ENCODE measurements at regions not wholly inside any gene's neighbourhood (a gene's known extent, or its start where the extent isn't known, plus 50 kb on each side); places are given as distances from the start of the nearest gene placed in this dataset.

DNA sequence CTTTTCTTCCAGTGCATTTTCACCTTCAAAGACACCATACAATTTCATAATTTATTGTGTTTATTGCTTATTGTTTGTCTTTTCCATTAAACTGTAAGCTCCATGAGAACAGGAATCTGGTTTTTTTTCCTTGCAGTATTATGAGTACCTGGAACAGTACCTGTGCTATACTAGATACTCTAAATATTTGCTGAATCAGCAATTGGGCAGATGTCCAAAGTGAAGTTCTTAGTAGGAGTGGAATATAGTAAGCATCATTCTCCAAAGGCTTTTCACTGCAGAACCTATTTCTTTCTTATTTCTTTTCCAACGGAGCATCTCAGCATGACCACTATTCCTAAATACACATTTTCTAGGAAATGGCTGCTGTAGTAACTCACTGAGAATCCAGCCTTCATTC lies 269.0 kb upstream of the CCL2 start:
- TF ChIP-seq GABPA (IDR thresholded peaks at IDR 0.05 in 1 of 2, conservative IDR thresholded peaks at IDR 0.05 in 1 of 2) (no peak), YY1 (IDR thresholded peaks at IDR 0.05) (no peak), EGR1 (IDR thresholded peaks at IDR 0.05; ENCODE audit: low read depth in 2 of 2) (no peak), HNF4G (IDR thresholded peaks at IDR 0.05) (no peak), TAF1 (conservative IDR thresholded peaks at IDR 0.05) (no peak), RXRA (IDR thresholded peaks at IDR 0.05) (no peak), HNF4A (conservative IDR thresholded peaks at IDR 0.05) (no peak)
- TF ChIP-seq, protein P1, sequence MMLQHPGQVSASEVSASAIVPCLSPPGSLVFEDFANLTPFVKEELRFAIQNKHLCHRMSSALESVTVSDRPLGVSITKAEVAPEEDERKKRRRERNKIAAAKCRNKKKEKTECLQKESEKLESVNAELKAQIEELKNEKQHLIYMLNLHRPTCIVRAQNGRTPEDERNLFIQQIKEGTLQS (IDR thresholded peaks at IDR 0.05) = no peak
- TF ChIP-seq, protein P2, sequence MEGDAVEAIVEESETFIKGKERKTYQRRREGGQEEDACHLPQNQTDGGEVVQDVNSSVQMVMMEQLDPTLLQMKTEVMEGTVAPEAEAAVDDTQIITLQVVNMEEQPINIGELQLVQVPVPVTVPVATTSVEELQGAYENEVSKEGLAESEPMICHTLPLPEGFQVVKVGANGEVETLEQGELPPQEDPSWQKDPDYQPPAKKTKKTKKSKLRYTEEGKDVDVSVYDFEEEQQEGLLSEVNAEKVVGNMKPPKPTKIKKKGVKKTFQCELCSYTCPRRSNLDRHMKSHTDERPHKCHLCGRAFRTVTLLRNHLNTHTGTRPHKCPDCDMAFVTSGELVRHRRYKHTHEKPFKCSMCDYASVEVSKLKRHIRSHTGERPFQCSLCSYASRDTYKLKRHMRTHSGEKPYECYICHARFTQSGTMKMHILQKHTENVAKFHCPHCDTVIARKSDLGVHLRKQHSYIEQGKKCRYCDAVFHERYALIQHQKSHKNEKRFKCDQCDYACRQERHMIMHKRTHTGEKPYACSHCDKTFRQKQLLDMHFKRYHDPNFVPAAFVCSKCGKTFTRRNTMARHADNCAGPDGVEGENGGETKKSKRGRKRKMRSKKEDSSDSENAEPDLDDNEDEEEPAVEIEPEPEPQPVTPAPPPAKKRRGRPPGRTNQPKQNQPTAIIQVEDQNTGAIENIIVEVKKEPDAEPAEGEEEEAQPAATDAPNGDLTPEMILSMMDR (IDR thresholded peaks at IDR 0.05; ENCODE audit: low read depth, low read length, missing input control) = no peak
- TF ChIP-seq, protein P3, sequence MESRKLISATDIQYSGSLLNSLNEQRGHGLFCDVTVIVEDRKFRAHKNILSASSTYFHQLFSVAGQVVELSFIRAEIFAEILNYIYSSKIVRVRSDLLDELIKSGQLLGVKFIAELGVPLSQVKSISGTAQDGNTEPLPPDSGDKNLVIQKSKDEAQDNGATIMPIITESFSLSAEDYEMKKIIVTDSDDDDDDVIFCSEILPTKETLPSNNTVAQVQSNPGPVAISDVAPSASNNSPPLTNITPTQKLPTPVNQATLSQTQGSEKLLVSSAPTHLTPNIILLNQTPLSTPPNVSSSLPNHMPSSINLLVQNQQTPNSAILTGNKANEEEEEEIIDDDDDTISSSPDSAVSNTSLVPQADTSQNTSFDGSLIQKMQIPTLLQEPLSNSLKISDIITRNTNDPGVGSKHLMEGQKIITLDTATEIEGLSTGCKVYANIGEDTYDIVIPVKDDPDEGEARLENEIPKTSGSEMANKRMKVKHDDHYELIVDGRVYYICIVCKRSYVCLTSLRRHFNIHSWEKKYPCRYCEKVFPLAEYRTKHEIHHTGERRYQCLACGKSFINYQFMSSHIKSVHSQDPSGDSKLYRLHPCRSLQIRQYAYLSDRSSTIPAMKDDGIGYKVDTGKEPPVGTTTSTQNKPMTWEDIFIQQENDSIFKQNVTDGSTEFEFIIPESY (IDR thresholded peaks at IDR 0.05) = no peak
- Histone ChIP-seq H3K9ac (ENCODE audit: low read depth in 1 of 2, low read length in 2 of 2) (no peak overlapping the region), H3K4me3 (ENCODE audit: low read depth in 1 of 3, low read length in 3 of 3) (no peak overlapping the region), H3K27ac (ENCODE audit: low read depth in 1 of 2, low read length in 2 of 2) (no peak overlapping the region), H3K4me1 (ENCODE audit: control insufficient read depth in 4 of 4, insufficient read depth in 4 of 4, low read length in 3 of 4) (no peaks in the 10 kb centered on the region), H3K36me3 (ENCODE audit: control insufficient read depth in 4 of 4, insufficient read depth in 3 of 4, low read depth in 1 of 4, low read length in 3 of 4) (no peaks in the 10 kb centered on the region), H3K27me3 (ENCODE audit: control insufficient read depth in 4 of 4, insufficient read depth in 4 of 4, low read length in 3 of 4) (peaks cover 0 to 3% (median 0%) of the 10 kb centered on the region in 4 donors), H3K9me3 (ENCODE audit: control insufficient read depth in 4 of 4, low read length in 3 of 4) (no peaks in the 10 kb centered on the region)
- no peak for DNase-seq (ENCODE audit: low spot score)
- 0% methylated on average over 1 of the region's 1 CpG for WGBS

DNA sequence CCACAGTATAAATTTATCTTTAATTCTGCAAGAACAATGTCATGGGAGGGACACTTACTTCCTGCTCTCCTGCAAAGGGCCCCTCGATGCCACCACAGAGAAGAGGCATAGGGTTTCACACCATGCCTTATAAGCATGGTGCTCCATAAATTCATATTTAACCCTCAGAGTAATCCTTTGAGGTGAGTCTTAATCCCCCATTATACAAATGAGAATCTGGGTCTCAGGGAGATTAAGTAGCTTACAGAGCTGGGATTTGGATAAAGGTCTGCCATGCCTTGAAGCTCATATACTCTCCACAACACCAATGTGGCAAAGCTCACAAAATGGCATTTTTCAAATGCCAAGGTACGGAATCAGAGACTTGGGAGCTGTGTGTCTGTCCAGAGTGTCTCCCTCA lies 268.5 kb upstream of the CCL2 start:
- Histone ChIP-seq H3K27me3 (ENCODE audit: control insufficient read depth in 4 of 4, insufficient read depth in 4 of 4, low read length in 3 of 4) (peaks cover 0 to 3% (median 0%) of the 10 kb centered on the region in 4 donors), H3K4me1 (ENCODE audit: control insufficient read depth in 4 of 4, insufficient read depth in 4 of 4, low read length in 3 of 4) (no peaks in the 10 kb centered on the region), H3K9ac (ENCODE audit: low read depth in 1 of 2, low read length in 2 of 2) (no peak overlapping the region), H3K36me3 (ENCODE audit: control insufficient read depth in 4 of 4, insufficient read depth in 3 of 4, low read depth in 1 of 4, low read length in 3 of 4) (no peaks in the 10 kb centered on the region), H3K4me3 (ENCODE audit: low read depth in 1 of 3, low read length in 3 of 3) (no peak overlapping the region), H3K9me3 (ENCODE audit: control insufficient read depth in 4 of 4, low read length in 3 of 4) (no peaks in the 10 kb centered on the region), H3K27ac (ENCODE audit: low read depth in 1 of 2, low read length in 2 of 2) (no peak overlapping the region)
- no peak for DNase-seq (ENCODE audit: low spot score)
- 76% methylated on average over 2 of the region's 2 CpGs for WGBS
- TF ChIP-seq, protein P3 (IDR thresholded peaks at IDR 0.05) = no peak
- TF ChIP-seq SP1 (IDR thresholded peaks at IDR 0.05) = no peak
- no peak for TF ChIP-seq JUND (IDR thresholded peaks at IDR 0.05)
- no peak for TF ChIP-seq FOXA1 (IDR thresholded peaks at IDR 0.05)
- no peak for TF ChIP-seq RXRA (IDR thresholded peaks at IDR 0.05)
- TF ChIP-seq HNF4G (IDR thresholded peaks at IDR 0.05) = no peak
- no peak for TF ChIP-seq EGR1 (IDR thresholded peaks at IDR 0.05; ENCODE audit: low read depth in 2 of 2)
- TF ChIP-seq TAF1 (conservative IDR thresholded peaks at IDR 0.05) = no peak
- TF ChIP-seq, protein P4, sequence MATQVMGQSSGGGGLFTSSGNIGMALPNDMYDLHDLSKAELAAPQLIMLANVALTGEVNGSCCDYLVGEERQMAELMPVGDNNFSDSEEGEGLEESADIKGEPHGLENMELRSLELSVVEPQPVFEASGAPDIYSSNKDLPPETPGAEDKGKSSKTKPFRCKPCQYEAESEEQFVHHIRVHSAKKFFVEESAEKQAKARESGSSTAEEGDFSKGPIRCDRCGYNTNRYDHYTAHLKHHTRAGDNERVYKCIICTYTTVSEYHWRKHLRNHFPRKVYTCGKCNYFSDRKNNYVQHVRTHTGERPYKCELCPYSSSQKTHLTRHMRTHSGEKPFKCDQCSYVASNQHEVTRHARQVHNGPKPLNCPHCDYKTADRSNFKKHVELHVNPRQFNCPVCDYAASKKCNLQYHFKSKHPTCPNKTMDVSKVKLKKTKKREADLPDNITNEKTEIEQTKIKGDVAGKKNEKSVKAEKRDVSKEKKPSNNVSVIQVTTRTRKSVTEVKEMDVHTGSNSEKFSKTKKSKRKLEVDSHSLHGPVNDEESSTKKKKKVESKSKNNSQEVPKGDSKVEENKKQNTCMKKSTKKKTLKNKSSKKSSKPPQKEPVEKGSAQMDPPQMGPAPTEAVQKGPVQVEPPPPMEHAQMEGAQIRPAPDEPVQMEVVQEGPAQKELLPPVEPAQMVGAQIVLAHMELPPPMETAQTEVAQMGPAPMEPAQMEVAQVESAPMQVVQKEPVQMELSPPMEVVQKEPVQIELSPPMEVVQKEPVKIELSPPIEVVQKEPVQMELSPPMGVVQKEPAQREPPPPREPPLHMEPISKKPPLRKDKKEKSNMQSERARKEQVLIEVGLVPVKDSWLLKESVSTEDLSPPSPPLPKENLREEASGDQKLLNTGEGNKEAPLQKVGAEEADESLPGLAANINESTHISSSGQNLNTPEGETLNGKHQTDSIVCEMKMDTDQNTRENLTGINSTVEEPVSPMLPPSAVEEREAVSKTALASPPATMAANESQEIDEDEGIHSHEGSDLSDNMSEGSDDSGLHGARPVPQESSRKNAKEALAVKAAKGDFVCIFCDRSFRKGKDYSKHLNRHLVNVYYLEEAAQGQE (IDR thresholded peaks at IDR 0.05) = no peak
- TF ChIP-seq YY1 (IDR thresholded peaks at IDR 0.05) = no peak

All from liver (tissue), 8 donors.